Memory B cell (primary cell): ENCODE measurements at regions not wholly inside any gene's neighbourhood (a gene's known extent, or its start where the extent isn't known, plus 50 kb on each side); places are given as distances from the start of the nearest gene placed in this dataset.

Source experiments
- ATAC-seq: fragments of 150-1000 bp; cut with Tn5 transposase; 2 replicates; pipeline ENCODE4 v1.10.0; 2021; ENCODE audit warnings: low read depth, mild to moderate bottlenecking, moderate library complexity
- DNase-seq, 2 donors: peaks; one replicate each; pipeline ENCODE4 v3.0.0; 2022; ENCODE audit warnings: low spot score in 2 of 2
- H3K27ac Mint-ChIP-seq: one replicate; pipeline ENCODE4 v1.8.0; 2022; ENCODE audit warnings: mild to moderate bottlenecking, moderate library complexity, mixed read lengths
- H3K27me3 Mint-ChIP-seq: one replicate; pipeline ENCODE4 v1.8.0; 2022; ENCODE audit warnings: mixed read lengths
- H3K36me3 Mint-ChIP-seq: one replicate; pipeline ENCODE4 v1.8.0; 2022; ENCODE audit warnings: mild to moderate bottlenecking, mixed read lengths
- H3K4me1 Mint-ChIP-seq: one replicate; pipeline ENCODE4 v1.8.0; 2022; ENCODE audit warnings: mixed read lengths
- H3K4me3 Mint-ChIP-seq: one replicate; pipeline ENCODE4 v1.8.0; 2022; ENCODE audit warnings: mild to moderate bottlenecking, moderate library complexity, mixed read lengths
- H3K9me3 Mint-ChIP-seq: one replicate; pipeline ENCODE4 v1.8.0; 2022; ENCODE audit warnings: mixed read lengths

- Mint-ChIP-seq H3K27ac (no peak overlapping the region), H3K4me1 (no peaks in the 10 kb centered on the region), H3K9me3 (peaks cover 1% of the 10 kb centered on the region), H3K27me3 (peaks cover 6% of the 10 kb centered on the region), H3K36me3 (no peaks in the 10 kb centered on the region), H3K4me3 (no peak overlapping the region)
- DNase-seq (no peak), ATAC-seq (no peak)
These were observed 154.1 kb upstream of the SNX19 start for GRCh38 chr11:131070365-131070764.

GRCh38 chr11:131073167-131073566 lies 156.9 kb upstream of the SNX19 start:
- H3K27ac Mint-ChIP-seq: no peak overlapping the region
- H3K27me3 Mint-ChIP-seq: peaks cover 4% of the 10 kb centered on the region
- H3K4me1 Mint-ChIP-seq: no peaks in the 10 kb centered on the region
- no peaks in the 10 kb centered on the region for H3K36me3 Mint-ChIP-seq
- ATAC-seq: no peak
- DNase-seq: no peak
- H3K9me3 Mint-ChIP-seq: peaks cover 1% of the 10 kb centered on the region
- no peak overlapping the region for H3K4me3 Mint-ChIP-seq

DNA sequence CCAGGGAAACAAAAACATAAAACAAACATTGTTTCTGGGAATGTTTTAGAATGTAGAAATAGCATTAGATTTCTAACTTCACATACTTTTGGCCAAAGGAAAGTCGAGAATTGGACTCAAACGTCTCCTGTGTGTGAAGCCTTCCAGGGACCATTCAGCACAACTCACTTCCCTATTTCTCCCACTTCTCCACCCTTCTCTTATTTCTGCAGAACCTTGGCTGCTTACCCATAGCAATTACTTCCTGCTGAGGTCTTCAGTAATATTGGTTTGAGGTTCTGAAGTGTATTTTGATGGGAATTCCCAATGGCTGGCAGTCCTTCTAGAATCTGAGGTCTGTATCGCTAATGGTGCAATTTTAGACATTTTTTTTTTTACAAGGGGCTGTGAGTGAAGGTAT lies 158.3 kb upstream of the SNX19 start:
- DNase-seq: no peak
- no peak overlapping the region for H3K27ac Mint-ChIP-seq
- no peak for ATAC-seq
- peaks cover 1% of the 10 kb centered on the region for H3K9me3 Mint-ChIP-seq
- H3K36me3 Mint-ChIP-seq: no peaks in the 10 kb centered on the region
- H3K4me3 Mint-ChIP-seq: no peak overlapping the region
- peaks cover 4% of the 10 kb centered on the region for H3K27me3 Mint-ChIP-seq
- H3K4me1 Mint-ChIP-seq: no peaks in the 10 kb centered on the region

- H3K36me3 Mint-ChIP-seq: no peaks in the 10 kb centered on the region
- no peak overlapping the region for H3K4me3 Mint-ChIP-seq
- peaks cover 4% of the 10 kb centered on the region for H3K27me3 Mint-ChIP-seq
- H3K9me3 Mint-ChIP-seq: peaks cover 4% of the 10 kb centered on the region
- no peak overlapping the region for H3K27ac Mint-ChIP-seq
- H3K4me1 Mint-ChIP-seq: no peaks in the 10 kb centered on the region
- DNase-seq (no peak), ATAC-seq (no peak)
These were observed 161.1 kb upstream of the SNX19 start for GRCh38 chr11:131077340-131077739.

- H3K9me3 Mint-ChIP-seq: peaks cover 8% of the 10 kb centered on the region
- DNase-seq (no peak), ATAC-seq (no peak)
- no peaks in the 10 kb centered on the region for H3K4me1 Mint-ChIP-seq
- no peaks in the 10 kb centered on the region for H3K36me3 Mint-ChIP-seq
- peaks cover 2% of the 10 kb centered on the region for H3K27me3 Mint-ChIP-seq
- no peak overlapping the region for H3K27ac Mint-ChIP-seq
- no peak overlapping the region for H3K4me3 Mint-ChIP-seq
These were observed 162.8 kb upstream of the SNX19 start for GRCh38 chr11:131079036-131079435.

GRCh38 chr11:131089727-131090245 lies 173.5 kb upstream of the SNX19 start:
- no peaks in the 10 kb centered on the region for H3K36me3 Mint-ChIP-seq
- no peaks in the 10 kb centered on the region for H3K27me3 Mint-ChIP-seq
- peaks cover 15% of the 10 kb centered on the region for H3K9me3 Mint-ChIP-seq
- no peak overlapping the region for H3K4me3 Mint-ChIP-seq
- no peaks in the 10 kb centered on the region for H3K4me1 Mint-ChIP-seq
- ATAC-seq (no peak), DNase-seq (no peak)
- H3K27ac Mint-ChIP-seq: no peak overlapping the region

DNA sequence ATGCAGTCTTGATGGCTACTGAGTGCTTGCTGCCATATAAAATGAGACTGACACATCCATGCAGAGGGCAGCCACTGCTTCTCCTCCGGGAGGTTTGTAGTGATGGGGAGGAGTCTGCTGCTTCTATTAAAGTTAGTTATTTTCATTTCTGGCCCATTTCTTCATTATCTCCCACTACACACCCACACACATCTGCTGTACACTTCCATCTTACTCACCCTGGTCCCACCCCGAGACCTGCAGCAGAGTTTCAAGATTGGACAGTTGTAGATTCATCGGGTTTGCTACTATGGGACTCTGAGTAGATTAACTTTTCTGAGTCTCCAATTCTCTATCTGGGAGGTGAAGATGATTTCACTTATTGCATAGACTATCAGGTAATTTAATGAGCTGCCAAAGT lies 176.2 kb upstream of the SNX19 start:
- no peak for DNase-seq
- no peaks in the 10 kb centered on the region for H3K27me3 Mint-ChIP-seq
- ATAC-seq: no peak
- no peak overlapping the region for H3K4me3 Mint-ChIP-seq
- H3K36me3 Mint-ChIP-seq: no peaks in the 10 kb centered on the region
- H3K27ac Mint-ChIP-seq: no peak overlapping the region
- peaks cover 10% of the 10 kb centered on the region for H3K9me3 Mint-ChIP-seq
- no peaks in the 10 kb centered on the region for H3K4me1 Mint-ChIP-seq

DNA sequence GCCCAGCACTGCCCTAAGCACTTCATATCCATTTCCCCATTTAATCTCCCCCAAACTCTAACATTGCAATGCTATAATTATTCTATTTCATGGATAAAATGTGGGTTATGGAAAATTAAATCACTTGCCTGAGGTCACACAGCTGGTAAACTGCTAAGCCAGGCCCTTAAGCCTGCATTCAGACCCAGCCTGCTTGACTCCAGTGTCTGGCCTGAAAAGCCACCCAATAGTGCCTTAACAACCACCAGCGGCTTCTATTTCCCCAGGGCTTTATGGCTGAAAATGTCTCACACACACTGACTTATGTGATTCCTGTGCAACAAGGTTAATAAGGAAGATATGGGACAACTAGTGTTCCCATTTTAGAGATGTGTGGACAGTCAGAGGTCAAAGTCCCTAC lies 178.5 kb upstream of the SNX19 start:
- no peaks in the 10 kb centered on the region for H3K36me3 Mint-ChIP-seq
- no peaks in the 10 kb centered on the region for H3K4me1 Mint-ChIP-seq
- H3K27me3 Mint-ChIP-seq: no peaks in the 10 kb centered on the region
- ATAC-seq (no peak), DNase-seq (no peak)
- no peak overlapping the region for H3K27ac Mint-ChIP-seq
- H3K4me3 Mint-ChIP-seq: no peak overlapping the region
- H3K9me3 Mint-ChIP-seq: peaks cover 7% of the 10 kb centered on the region

DNA sequence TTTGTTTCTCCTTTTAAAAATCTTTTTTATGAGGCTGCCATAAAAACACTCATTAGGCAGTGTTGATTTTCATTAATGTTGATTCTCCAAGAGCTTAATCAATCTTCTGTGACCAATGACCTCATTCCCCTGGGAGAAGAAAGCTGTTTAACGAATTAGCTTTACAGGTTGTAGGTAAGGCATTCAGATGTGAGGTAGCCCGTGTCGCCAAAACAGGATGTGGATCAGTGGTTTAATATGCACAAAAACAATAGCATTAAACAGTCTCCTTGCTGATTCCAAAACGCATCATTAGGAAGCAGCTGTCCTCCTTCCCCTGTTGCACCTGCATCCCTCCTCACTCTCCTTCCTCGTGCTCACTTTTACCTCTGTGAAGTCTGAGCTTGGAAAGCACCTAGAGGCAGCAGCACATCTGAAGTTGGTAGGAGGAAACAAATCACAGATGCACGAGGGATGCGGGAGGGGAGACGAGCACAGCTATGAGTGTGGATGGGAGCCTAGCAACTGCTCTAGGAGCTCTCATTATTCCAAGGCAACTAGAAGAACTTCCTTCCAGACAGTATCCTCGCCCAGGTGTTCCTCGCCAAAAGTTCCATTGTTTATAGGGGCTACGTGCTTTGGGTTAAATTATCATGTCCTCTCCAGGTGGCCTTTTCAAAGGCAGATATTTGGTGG lies 179.4 kb upstream of the SNX19 start:
- DNase-seq: no peak
- ATAC-seq: no peak
- H3K4me3 Mint-ChIP-seq: no peak overlapping the region
- no peaks in the 10 kb centered on the region for H3K4me1 Mint-ChIP-seq
- no peaks in the 10 kb centered on the region for H3K36me3 Mint-ChIP-seq
- H3K9me3 Mint-ChIP-seq: peaks cover 7% of the 10 kb centered on the region
- H3K27me3 Mint-ChIP-seq: no peaks in the 10 kb centered on the region
- no peak overlapping the region for H3K27ac Mint-ChIP-seq

GRCh38 chr11:131099013-131099412 lies 182.7 kb upstream of the SNX19 start:
- H3K27me3 Mint-ChIP-seq: no peaks in the 10 kb centered on the region
- no peak overlapping the region for H3K4me3 Mint-ChIP-seq
- DNase-seq: no peak
- no peak overlapping the region for H3K27ac Mint-ChIP-seq
- no peaks in the 10 kb centered on the region for H3K36me3 Mint-ChIP-seq
- no peaks in the 10 kb centered on the region for H3K4me1 Mint-ChIP-seq
- ATAC-seq: no peak
- H3K9me3 Mint-ChIP-seq: peaks cover 2% of the 10 kb centered on the region

DNA sequence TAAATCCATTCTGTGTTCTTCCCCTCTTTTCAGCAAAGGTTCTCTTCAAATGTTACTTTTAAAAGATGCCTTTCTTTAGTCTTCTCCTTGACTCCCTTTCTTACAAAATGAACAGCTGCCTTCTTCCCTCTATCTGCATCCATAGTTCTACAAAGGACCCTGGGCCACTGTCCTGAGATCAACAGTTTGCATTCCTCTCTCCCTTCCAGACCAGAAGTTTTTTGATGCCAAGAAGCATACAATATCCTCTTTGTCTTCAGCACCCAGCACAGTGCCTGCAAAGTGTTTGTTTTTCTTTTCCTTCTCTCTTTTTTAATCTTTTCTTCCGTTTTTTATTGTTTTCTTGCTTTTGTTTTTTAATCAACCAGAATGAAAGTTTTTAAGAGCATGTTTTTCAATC lies 183.5 kb upstream of the SNX19 start:
- Mint-ChIP-seq H3K36me3 (no peaks in the 10 kb centered on the region), H3K27me3 (peaks cover 1% of the 10 kb centered on the region), H3K4me3 (no peak overlapping the region), H3K4me1 (no peaks in the 10 kb centered on the region), H3K27ac (no peak overlapping the region), H3K9me3 (peaks cover 2% of the 10 kb centered on the region)
- ATAC-seq (no peak), DNase-seq (no peak)

- Mint-ChIP-seq H3K4me3 (no peak overlapping the region), H3K4me1 (no peaks in the 10 kb centered on the region), H3K27ac (no peak overlapping the region), H3K36me3 (no peaks in the 10 kb centered on the region), H3K27me3 (peaks cover 1% of the 10 kb centered on the region), H3K9me3 (peaks cover 2% of the 10 kb centered on the region)
- DNase-seq (no peak), ATAC-seq (no peak)
These were observed 192.5 kb upstream of the SNX19 start for GRCh38 chr11:131108760-131109159.

- DNase-seq (no peak), ATAC-seq (no peak)
- no peak overlapping the region for H3K27ac Mint-ChIP-seq
- peaks cover 2% of the 10 kb centered on the region for H3K9me3 Mint-ChIP-seq
- H3K4me3 Mint-ChIP-seq: no peak overlapping the region
- no peaks in the 10 kb centered on the region for H3K4me1 Mint-ChIP-seq
- H3K36me3 Mint-ChIP-seq: no peaks in the 10 kb centered on the region
- H3K27me3 Mint-ChIP-seq: peaks cover 1% of the 10 kb centered on the region
These were observed 193.0 kb upstream of the SNX19 start for GRCh38 chr11:131109257-131109656.

- no peaks in the 10 kb centered on the region for H3K36me3 Mint-ChIP-seq
- H3K4me3 Mint-ChIP-seq: no peak overlapping the region
- H3K27ac Mint-ChIP-seq: no peak overlapping the region
- H3K4me1 Mint-ChIP-seq: no peaks in the 10 kb centered on the region
- no peaks in the 10 kb centered on the region for H3K27me3 Mint-ChIP-seq
- ATAC-seq (no peak), DNase-seq (no peak)
- no peaks in the 10 kb centered on the region for H3K9me3 Mint-ChIP-seq
These were observed 193.5 kb upstream of the SNX19 start for GRCh38 chr11:131109790-131110189.

GRCh38 chr11:131111775-131112174 lies 195.5 kb upstream of the SNX19 start:
- ATAC-seq (no peak), DNase-seq (no peak)
- H3K9me3 Mint-ChIP-seq: no peaks in the 10 kb centered on the region
- H3K4me1 Mint-ChIP-seq: no peaks in the 10 kb centered on the region
- no peak overlapping the region for H3K27ac Mint-ChIP-seq
- H3K27me3 Mint-ChIP-seq: no peaks in the 10 kb centered on the region
- no peaks in the 10 kb centered on the region for H3K36me3 Mint-ChIP-seq
- no peak overlapping the region for H3K4me3 Mint-ChIP-seq
